Cardiac muscle cell (in vitro differentiated cells and primary cell): ENCODE measurements at regions not wholly inside any gene's neighbourhood (a gene's known extent, or its start where the extent isn't known, plus 50 kb on each side); places are given as distances from the start of the nearest gene placed in this dataset.
A peak's percentile ranks its signal among the peaks of the same experiment; 100 is the strongest.

Source experiments
- DNase-seq, 2 donors: peaks; one replicate each; pipeline versions ENCODE4 v3.0.0 to v3.0.0-alpha.2; 2010 to 2017; ENCODE audit warnings: low read depth in 1 of 2, low spot score in 1 of 2
- H3K27ac ChIP-seq: fragments of 200-600 bp; sonication (generic); 2 replicates; pipeline ENCODE4 v1.5.1; 2016
- H3K27me3 ChIP-seq: fragments of 200-600 bp; sonication (generic); 2 replicates; pipeline ENCODE4 v1.6.0; 2016; ENCODE audit warnings: control low read depth
- H3K36me3 ChIP-seq: fragments of 200-600 bp; sonication (generic); 2 replicates; pipeline ENCODE4 v1.5.1; 2016; ENCODE audit warnings: control low read depth
- H3K4me1 ChIP-seq: fragments of 200-600 bp; sonication (generic); 2 replicates; pipeline ENCODE4 v1.8.1; 2017; ENCODE audit warnings: low read depth, mild to moderate bottlenecking, mixed run types
- H3K4me3 ChIP-seq: fragments of 200-600 bp; sonication (generic); 2 replicates; pipeline ENCODE4 v1.5.1; 2016; ENCODE audit warnings: mild to moderate bottlenecking
- H3K9me3 ChIP-seq: fragments of 200-600 bp; sonication (generic); 2 replicates; pipeline ENCODE4 v1.5.1; 2017; ENCODE audit warnings: low read depth, mild to moderate bottlenecking, control low read depth
- TF ChIP-seq, protein P1 (sequence below): IDR thresholded peaks from 2 replicates; pipeline ENCODE4 v1.5.1; 2012; ENCODE audit warnings: low read depth, mild to moderate bottlenecking, low read length

DNA sequence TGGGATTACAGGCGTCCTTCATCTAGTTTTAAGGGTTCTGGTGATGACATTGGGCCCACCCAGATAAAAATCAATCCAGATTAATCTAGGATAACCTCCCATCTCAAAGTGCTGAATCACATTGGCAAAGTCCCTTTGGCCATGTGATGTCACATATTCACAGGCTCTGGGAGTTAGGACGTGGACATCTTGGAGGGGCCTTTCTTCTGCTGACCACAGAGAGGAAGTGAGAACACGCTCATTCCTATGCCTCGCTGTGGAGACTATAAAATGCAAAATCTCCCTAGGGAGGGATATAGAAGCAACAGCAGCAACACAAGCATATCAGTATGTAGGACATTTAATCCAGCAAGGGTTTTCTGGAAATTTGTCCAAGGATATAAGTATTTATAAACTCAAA is 266.0 kb upstream of the PITRM1 start:
- Histone ChIP-seq H3K4me3 (no peak overlapping the region), H3K36me3 (no peaks in the 10 kb centered on the region), H3K27me3 (no peaks in the 10 kb centered on the region), H3K9me3 (no peaks in the 10 kb centered on the region), H3K27ac (no peak overlapping the region), H3K4me1 (no peaks in the 10 kb centered on the region)
- DNase-seq = no peak
- TF ChIP-seq, protein P1, sequence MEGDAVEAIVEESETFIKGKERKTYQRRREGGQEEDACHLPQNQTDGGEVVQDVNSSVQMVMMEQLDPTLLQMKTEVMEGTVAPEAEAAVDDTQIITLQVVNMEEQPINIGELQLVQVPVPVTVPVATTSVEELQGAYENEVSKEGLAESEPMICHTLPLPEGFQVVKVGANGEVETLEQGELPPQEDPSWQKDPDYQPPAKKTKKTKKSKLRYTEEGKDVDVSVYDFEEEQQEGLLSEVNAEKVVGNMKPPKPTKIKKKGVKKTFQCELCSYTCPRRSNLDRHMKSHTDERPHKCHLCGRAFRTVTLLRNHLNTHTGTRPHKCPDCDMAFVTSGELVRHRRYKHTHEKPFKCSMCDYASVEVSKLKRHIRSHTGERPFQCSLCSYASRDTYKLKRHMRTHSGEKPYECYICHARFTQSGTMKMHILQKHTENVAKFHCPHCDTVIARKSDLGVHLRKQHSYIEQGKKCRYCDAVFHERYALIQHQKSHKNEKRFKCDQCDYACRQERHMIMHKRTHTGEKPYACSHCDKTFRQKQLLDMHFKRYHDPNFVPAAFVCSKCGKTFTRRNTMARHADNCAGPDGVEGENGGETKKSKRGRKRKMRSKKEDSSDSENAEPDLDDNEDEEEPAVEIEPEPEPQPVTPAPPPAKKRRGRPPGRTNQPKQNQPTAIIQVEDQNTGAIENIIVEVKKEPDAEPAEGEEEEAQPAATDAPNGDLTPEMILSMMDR = no peak

DNA sequence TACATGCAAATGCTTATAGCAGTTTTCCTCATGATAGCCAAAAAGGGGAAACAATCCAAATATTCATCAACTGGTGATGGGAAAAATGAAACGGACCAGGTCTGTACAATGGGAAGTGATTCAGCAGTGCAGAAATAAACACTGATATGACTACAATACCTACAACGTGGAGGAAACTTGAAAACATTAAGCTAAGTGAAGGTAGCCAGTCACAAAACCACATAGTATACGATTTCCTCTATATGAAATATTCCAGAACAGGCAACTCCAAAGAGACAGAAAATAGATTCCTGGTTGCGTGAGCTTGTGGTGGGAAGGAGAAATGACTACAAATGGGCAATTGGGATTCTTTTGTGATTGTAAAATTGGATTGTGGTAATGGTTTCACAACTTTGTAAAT is 263.1 kb upstream of the PITRM1 start:
- DNase-seq = peak in 1 of 2 donors; percentile 37
- no peaks in the 10 kb centered on the region for H3K4me1 ChIP-seq
- H3K9me3 ChIP-seq = no peaks in the 10 kb centered on the region
- H3K4me3 ChIP-seq = no peak overlapping the region
- H3K36me3 ChIP-seq = no peaks in the 10 kb centered on the region
- H3K27me3 ChIP-seq = no peaks in the 10 kb centered on the region
- TF ChIP-seq, protein P1 = no peak
- H3K27ac ChIP-seq = no peak overlapping the region

DNA sequence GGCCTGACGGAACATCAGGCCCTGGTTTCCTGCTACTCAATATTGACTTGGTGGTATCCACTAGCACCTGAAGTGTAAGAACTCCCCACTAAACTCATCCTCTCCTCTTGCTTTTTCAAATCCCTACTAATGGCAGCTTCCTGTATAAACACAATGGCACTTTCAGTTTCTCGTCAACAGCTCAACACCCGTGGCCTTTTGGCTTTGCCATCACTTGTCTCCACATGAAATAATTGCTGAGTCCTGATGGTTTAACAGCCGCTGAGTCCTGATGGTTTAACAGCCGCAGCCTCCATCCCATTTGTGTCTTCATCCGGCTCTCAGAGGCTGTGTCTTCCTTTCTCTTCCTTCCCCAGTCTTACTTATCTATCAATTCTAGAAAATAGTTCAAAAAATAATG is 261.4 kb upstream of the PITRM1 start:
- Histone ChIP-seq H3K4me3 (no peak overlapping the region), H3K4me1 (no peaks in the 10 kb centered on the region), H3K27ac (no peak overlapping the region), H3K27me3 (no peaks in the 10 kb centered on the region), H3K36me3 (no peaks in the 10 kb centered on the region), H3K9me3 (no peaks in the 10 kb centered on the region)
- TF ChIP-seq, protein P1 = no peak
- DNase-seq = no peak

DNA sequence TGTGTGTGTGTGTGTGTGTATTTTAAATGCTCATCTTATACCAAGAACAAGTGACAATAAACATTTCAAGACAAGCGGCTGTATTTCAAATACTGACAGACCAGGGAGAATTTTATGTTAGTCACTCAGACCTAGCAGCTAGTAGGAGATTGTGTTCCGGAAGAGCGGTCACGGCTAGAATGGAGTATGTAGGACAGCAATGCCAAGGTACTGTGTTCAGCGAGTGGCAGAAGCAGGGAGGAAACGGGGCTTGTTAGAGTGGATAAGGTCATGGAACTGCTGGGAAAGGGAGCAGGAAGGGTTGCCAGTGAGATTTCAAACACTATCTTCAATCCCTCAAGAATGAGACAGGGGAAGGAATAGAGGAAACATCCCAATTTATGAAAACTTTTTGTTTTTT is 260.5 kb upstream of the PITRM1 start:
- Histone ChIP-seq H3K9me3 (no peaks in the 10 kb centered on the region), H3K4me1 (no peaks in the 10 kb centered on the region), H3K27me3 (no peaks in the 10 kb centered on the region), H3K36me3 (no peaks in the 10 kb centered on the region), H3K4me3 (no peak overlapping the region), H3K27ac (no peak overlapping the region)
- TF ChIP-seq, protein P1 = no peak
- no peak for DNase-seq

GRCh38 chr10:3432081-3432825 is 259.7 kb upstream of the PITRM1 start:
- Histone ChIP-seq H3K27ac (no peak overlapping the region), H3K9me3 (no peaks in the 10 kb centered on the region), H3K4me3 (no peak overlapping the region), H3K36me3 (no peaks in the 10 kb centered on the region), H3K4me1 (no peaks in the 10 kb centered on the region), H3K27me3 (no peaks in the 10 kb centered on the region)
- no peak for DNase-seq
- TF ChIP-seq, protein P1 = no peak
